ENCODE measurements at regions not wholly inside any gene's neighbourhood (a gene's known extent, or its start where the extent isn't known, plus 50 kb on each side); places are given as distances from the start of the nearest gene placed in this dataset.
A peak's percentile ranks its signal among the peaks of the same experiment; 100 is the strongest.

DNA sequence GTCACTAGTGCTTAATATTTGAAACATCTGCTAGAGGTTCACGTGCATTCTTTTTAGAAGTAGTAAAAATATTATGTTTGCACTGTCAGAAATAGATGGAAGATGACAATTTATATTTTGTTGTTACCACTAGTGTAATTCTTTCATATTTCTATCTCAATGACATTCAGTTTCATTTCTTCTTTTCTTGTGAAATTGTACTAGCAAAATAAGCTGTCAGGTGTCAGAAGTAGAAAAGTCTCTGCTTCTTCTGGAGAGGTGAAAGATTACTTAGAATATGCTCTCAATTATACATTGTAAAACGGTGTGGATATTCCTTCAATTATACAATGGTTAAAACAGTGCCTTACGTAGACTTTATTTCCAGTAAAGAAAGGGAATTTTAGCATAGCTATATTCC lies 395.4 kb downstream of the CSNK1G3 start:
- H3K27ac ChIP-seq = no peak overlapping the region

DNA sequence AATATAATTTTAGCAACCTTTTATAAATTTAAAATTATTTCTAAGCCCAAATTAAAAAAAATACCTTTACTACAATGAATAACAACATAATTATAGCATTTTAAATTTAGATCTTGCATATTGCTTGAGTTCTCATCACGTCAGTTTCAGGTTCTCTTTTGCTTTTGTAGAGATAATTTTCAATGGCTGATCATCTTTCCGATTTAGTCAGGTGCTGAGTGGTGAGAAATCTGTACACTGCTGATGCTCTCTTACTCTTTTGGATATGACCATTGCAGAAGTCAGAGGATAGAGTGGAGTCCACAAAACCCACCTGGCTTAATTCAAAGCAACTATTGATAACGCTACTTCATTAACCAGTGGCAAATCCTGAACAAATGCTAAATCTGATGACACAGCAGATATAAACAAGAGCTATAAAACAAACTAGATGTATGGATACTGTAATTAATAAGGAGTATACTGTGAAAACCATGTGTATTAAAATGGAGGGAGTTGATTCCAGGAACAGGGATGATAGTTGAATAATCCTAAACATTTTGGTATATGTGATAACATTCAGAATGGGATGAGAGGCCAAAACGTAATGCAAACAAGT lies 394.8 kb downstream of the CSNK1G3 start:
- Histone ChIP-seq H3K4me1 (no peaks in the 10 kb centered on the region), H3K27me3 (no peaks in the 10 kb centered on the region), H3K9me3 (replicated peaks in 1 of 11) (no peaks in the 10 kb centered on the region), H4K20me1 (no peaks in the 10 kb centered on the region), H3K9ac (no peak overlapping the region), H3K4me2 (no peak overlapping the region), H3K27ac (no peak overlapping the region), H3K36me3 (no peaks in the 10 kb centered on the region), H3K4me3 (no peak overlapping the region)
- no peak for TF ChIP-seq Cebpa-rat (IDR thresholded peaks at IDR 0.05)

More for the DNA sequence above, 395.4 kb downstream of the CSNK1G3 start:
- H3K4me3 ChIP-seq = no peak overlapping the region
- no peaks in the 10 kb centered on the region for H4K20me1 ChIP-seq
- no peaks in the 10 kb centered on the region for H3K27me3 ChIP-seq
- H3K9me3 ChIP-seq (replicated peaks in 1 of 11) = no peaks in the 10 kb centered on the region
- H3K4me1 ChIP-seq = no peaks in the 10 kb centered on the region
- no peak for TF ChIP-seq Cebpa-rat (IDR thresholded peaks at IDR 0.05)
- H3K4me2 ChIP-seq = no peak overlapping the region
- no peaks in the 10 kb centered on the region for H3K36me3 ChIP-seq
- no peak overlapping the region for H3K9ac ChIP-seq

DNA sequence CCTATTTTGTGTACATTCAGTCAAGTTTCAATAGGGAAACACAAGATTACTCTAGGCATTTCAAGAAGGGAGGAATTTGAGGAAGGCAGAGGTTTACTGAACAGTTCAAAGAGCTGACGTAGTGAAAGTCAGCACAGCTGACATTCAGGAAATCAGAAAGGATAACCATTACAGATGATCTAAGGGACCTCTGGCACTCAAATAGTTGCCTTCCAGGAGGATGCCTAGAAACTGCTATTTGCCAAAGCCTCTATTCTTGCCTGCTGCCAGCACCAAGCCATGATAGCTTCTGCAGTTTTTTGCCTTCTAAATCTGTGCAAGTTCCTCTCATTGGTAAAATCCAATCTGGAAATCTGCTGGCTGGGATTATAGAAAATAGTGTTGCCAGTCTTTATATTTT lies 373.1 kb downstream of the CSNK1G3 start:
- Histone ChIP-seq H3K27me3 (no peaks in the 10 kb centered on the region), H3K4me1 (peaks cover 17 to 28% (median 22%) of the 10 kb centered on the region in 10 experiments), H3K36me3 (no peaks in the 10 kb centered on the region), H3K4me2 (no peak overlapping the region), H4K20me1 (no peaks in the 10 kb centered on the region), H3K9me3 (replicated peaks in 1 of 11) (peaks cover 0 to 11% (median 5%) of the 10 kb centered on the region in 11 experiments; a peak in 3 of 22 replicates), H3K9ac (no peak overlapping the region), H3K4me3 (no peak overlapping the region), H3K27ac (no peak overlapping the region)
- TF ChIP-seq Cebpa-rat (IDR thresholded peaks at IDR 0.05) = no peak

DNA sequence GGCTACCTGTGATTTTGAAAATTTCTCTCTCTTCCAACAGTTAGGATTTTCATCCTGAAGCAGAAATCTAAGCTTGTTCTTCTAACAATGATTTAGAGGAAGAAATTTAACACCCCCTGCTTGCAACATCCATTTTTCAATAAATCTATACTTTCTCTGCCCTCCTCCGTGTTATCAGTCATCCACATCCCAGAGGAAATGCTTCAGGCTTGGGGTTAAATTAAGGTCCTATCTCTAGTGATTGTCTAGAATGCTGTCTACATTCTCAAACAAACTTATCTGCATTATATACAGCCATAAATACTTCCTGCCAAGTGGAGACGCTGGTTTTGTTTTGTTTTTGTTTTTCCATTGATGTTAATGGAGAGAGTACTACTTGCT lies 371.0 kb downstream of the CSNK1G3 start:
- Histone ChIP-seq H3K9me3 (replicated peaks in 1 of 11) (peaks cover 0 to 11% (median 5%) of the 10 kb centered on the region in 11 experiments; a peak in 3 of 22 replicates), H4K20me1 (no peaks in the 10 kb centered on the region), H3K36me3 (no peaks in the 10 kb centered on the region), H3K27ac (0 out of 22 replicates have a peak overlapping the region, but pooled peaks of 1 of the 11 experiments have one; percentile 45), H3K4me1 (peaks cover 17 to 28% (median 22%) of the 10 kb centered on the region in 10 experiments), H3K4me3 (no peak overlapping the region), H3K4me2 (peak overlapping the region; percentile 37 to 75 (median 54); a peak in 21 of 22 replicates), H3K27me3 (no peaks in the 10 kb centered on the region), H3K9ac (no peak overlapping the region)
- no peak for TF ChIP-seq Cebpa-rat (IDR thresholded peaks at IDR 0.05)

DNA sequence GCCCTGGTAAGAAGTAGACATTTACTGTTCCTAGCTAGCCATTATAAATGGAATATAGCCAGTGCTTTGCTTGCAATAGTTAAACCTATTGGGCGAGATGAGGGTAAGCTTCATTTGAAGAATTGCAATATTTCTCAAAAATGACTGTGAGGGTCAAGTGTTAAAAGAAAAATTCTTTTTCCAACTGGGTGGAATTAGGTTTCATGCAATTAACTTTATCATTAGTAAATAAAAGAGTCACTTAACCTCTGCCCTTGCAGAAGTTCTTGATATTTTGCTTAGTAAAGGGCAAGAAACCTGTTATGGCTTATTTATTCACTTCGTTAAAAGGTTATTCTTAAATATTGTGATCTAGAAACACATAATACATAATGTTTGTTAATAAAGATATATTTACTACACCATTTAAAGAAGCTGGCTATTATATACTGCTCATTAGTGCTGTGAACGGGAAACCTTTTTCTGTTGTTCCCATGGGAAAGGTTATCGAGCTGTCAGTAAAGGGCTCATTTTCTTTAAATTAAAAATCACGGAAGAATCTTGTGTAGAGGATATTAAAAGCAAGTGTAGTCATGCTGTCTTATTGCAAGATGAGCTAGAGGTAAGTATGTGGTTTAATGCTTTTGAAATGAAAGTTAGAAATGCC lies 370.5 kb downstream of the CSNK1G3 start:
- Histone ChIP-seq H3K4me3 (no peak overlapping the region), H3K4me2 (peak overlapping the region; percentile 37 to 75 (median 54); a peak in 21 of 22 replicates), H3K27me3 (no peaks in the 10 kb centered on the region), H3K36me3 (no peaks in the 10 kb centered on the region), H3K9me3 (replicated peaks in 1 of 11) (peaks cover 0 to 11% (median 5%) of the 10 kb centered on the region in 11 experiments; a peak in 3 of 22 replicates), H3K27ac (0 out of 22 replicates have a peak overlapping the region, but pooled peaks of 1 of the 11 experiments have one; percentile 45), H3K4me1 (peaks cover 17 to 28% (median 22%) of the 10 kb centered on the region in 10 experiments), H3K9ac (no peak overlapping the region), H4K20me1 (no peaks in the 10 kb centered on the region)
- TF ChIP-seq Cebpa-rat (IDR thresholded peaks at IDR 0.05) = no peak

DNA sequence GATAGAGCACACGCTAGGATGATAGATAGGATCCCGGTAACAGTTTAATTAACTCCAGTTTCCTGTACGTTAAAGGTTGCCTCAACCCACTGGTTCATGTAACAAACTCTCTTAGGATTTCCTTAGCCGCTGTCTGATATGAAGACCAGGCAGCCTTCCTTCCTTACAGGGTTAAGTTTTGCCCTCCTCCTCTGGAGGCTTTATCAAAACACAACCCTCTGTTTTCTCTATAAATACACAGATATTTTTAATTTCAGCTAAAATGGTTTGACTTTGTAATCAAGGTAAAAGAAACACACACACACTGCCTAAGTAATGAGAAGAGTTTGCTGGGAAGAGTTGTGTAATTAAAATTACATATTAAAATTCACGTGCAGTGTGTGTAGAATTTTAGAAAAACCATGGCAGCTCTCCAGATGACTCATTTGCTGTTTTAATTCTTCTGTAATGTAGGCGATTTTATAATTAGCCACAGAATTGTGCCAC lies 369.8 kb downstream of the CSNK1G3 start:
- peak overlapping the region in 3 of 11 experiments; percentile 2 to 45 (median 21); a peak in 5 of 22 replicates for H3K27ac ChIP-seq
- H3K4me2 ChIP-seq = peak overlapping the region; percentile 37 to 75 (median 54); a peak in 21 of 22 replicates
- no peak overlapping the region for H3K4me3 ChIP-seq
- H4K20me1 ChIP-seq = no peaks in the 10 kb centered on the region
- no peak for TF ChIP-seq Cebpa-rat (IDR thresholded peaks at IDR 0.05)
- no peaks in the 10 kb centered on the region for H3K27me3 ChIP-seq
- peaks cover 0 to 11% (median 5%) of the 10 kb centered on the region in 11 experiments; a peak in 3 of 22 replicates for H3K9me3 ChIP-seq (replicated peaks in 1 of 11)
- H3K9ac ChIP-seq = 0 out of 22 replicates have a peak overlapping the region, but pooled peaks of 1 of the 11 experiments have one; percentile 2
- peaks cover 17 to 28% (median 22%) of the 10 kb centered on the region in 10 experiments for H3K4me1 ChIP-seq
- H3K36me3 ChIP-seq = no peaks in the 10 kb centered on the region

DNA sequence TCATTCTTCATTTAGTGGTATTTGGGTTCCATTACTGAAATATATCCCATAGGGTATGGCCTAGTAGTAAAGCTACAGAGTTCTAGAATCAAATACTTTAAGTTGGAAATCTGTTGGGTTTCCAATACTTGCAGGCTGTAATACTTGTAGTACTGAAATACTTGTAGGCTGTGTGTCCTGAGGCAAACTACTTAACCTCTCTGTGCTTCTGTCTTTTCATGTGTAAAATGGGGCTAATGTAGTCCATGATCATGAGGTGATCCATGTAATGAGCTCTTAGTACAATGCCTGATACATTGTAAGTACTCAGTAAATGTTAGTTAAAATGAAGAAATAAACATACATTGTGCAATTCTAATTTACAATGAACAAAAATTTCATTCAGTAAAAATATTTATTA lies 368.9 kb downstream of the CSNK1G3 start:
- Histone ChIP-seq H3K9me3 (replicated peaks in 1 of 11) (peaks cover 0 to 6% (median 0%) of the 10 kb centered on the region in 11 experiments; a peak in 3 of 22 replicates), H3K27me3 (no peaks in the 10 kb centered on the region), H4K20me1 (no peaks in the 10 kb centered on the region), H3K9ac (no peak overlapping the region), H3K4me1 (peaks cover 17 to 28% (median 22%) of the 10 kb centered on the region in 10 experiments), H3K4me2 (peak overlapping the region in 2 of 11 experiments; percentile 50 to 75; a peak in 2 of 22 replicates), H3K27ac (0 out of 22 replicates have a peak overlapping the region, but pooled peaks of 1 of the 11 experiments have one; percentile 45), H3K36me3 (no peaks in the 10 kb centered on the region), H3K4me3 (no peak overlapping the region)
- no peak for TF ChIP-seq Cebpa-rat (IDR thresholded peaks at IDR 0.05)

DNA sequence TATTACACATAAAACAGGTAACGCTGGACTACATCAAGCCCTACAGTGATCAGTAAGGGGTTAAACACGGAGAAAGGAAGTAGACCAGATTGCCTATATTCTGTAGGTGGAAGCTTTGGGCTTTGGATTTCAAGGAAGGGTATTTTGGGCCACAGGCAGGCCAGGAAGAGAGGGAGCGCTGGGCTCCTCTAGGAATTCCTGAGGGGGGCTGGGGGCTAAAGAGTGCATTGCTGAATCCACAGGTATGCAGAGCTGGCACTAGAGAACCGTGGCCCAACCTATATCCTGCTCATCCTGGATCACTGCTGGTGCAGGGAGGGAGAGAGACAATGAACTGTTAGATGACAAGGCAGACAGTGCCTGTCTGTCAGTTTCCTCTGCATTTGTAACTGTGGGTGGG lies 367.1 kb downstream of the CSNK1G3 start:
- no peaks in the 10 kb centered on the region; a peak in 1 of 22 replicates for H3K9me3 ChIP-seq (replicated peaks in 1 of 11)
- H3K27me3 ChIP-seq = no peaks in the 10 kb centered on the region
- H3K27ac ChIP-seq = no peak overlapping the region
- H4K20me1 ChIP-seq = no peaks in the 10 kb centered on the region
- H3K4me3 ChIP-seq = no peak overlapping the region
- H3K9ac ChIP-seq = no peak overlapping the region
- peaks cover 17 to 43% (median 37%) of the 10 kb centered on the region in 10 experiments for H3K4me1 ChIP-seq
- no peak overlapping the region for H3K4me2 ChIP-seq
- TF ChIP-seq Cebpa-rat (IDR thresholded peaks at IDR 0.05) = no peak
- H3K36me3 ChIP-seq = no peaks in the 10 kb centered on the region

DNA sequence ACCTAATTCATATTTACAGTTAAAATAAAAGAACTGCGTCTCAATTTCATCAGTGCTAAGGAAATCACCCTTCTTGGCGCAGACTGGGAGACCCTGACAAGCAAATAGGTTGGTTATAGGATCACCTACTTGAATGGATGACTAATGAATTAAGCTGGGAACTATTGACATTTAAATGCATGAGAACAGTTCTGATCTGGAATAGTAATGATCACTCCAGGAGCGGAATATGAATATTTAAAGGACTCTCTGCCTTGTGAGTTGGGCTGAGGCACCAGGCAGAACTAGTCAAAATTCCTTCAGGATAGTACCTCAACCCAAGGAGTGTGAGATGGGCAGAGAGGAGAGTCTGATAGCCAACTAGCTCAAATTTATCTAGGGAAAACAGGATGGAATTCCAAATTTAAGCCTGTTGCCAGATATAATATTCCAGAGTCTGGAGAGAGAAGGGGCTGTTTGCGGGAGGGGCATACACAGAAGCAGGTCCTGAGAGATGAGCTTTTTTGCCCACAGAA lies 364.4 kb downstream of the CSNK1G3 start:
- H4K20me1 ChIP-seq = no peaks in the 10 kb centered on the region
- H3K4me1 ChIP-seq = peaks cover 0 to 20% (median 17%) of the 10 kb centered on the region in 10 experiments; a peak in 16 of 20 replicates
- no peaks in the 10 kb centered on the region for H3K36me3 ChIP-seq
- no peaks in the 10 kb centered on the region for H3K27me3 ChIP-seq
- no peak overlapping the region for H3K9ac ChIP-seq
- no peak for TF ChIP-seq Cebpa-rat (IDR thresholded peaks at IDR 0.05)
- H3K4me3 ChIP-seq = no peak overlapping the region
- H3K27ac ChIP-seq = no peak overlapping the region
- no peaks in the 10 kb centered on the region; a peak in 1 of 22 replicates for H3K9me3 ChIP-seq (replicated peaks in 1 of 11)
- H3K4me2 ChIP-seq = no peak overlapping the region
